GM12874 (cell line): ENCODE measurements at regions not wholly inside any gene's neighbourhood (a gene's known extent, or its start where the extent isn't known, plus 50 kb on each side); places are given as distances from the start of the nearest gene placed in this dataset.

Experiments used
- CTCF ChIP-seq: IDR thresholded peaks from 2 replicates; pipeline ENCODE4 v1.5.1; 2011; ENCODE audit warnings: low read depth, mild to moderate bottlenecking, control low read depth, low read length, moderate library complexity; ENCODE audit not compliant: insufficient read depth

GRCh38 chr13:64847767-64848166 lies 2382.4 kb downstream of the PCDH9 start:
- TF ChIP-seq CTCF, result no peak

- TF ChIP-seq CTCF, result no peak
These were observed 2385.0 kb downstream of the PCDH9 start for GRCh38 chr13:64845110-64845509.

GRCh38 chr13:64819081-64819480 lies 2411.1 kb downstream of the PCDH9 start:
- TF ChIP-seq CTCF, result no peak

GRCh38 chr13:64817691-64818090 lies 2412.4 kb downstream of the PCDH9 start:
- TF ChIP-seq CTCF, result no peak

- no peak for TF ChIP-seq CTCF
These were observed 2419.4 kb downstream of the PCDH9 start for GRCh38 chr13:64810750-64811149.

GRCh38 chr13:64808704-64809103 lies 2421.4 kb downstream of the PCDH9 start:
- TF ChIP-seq CTCF, result no peak

GRCh38 chr13:64801768-64802167 lies 2428.4 kb downstream of the PCDH9 start:
- TF ChIP-seq CTCF, result no peak

GRCh38 chr13:64798422-64798821 lies 2431.7 kb downstream of the PCDH9 start:
- no peak for TF ChIP-seq CTCF
